Body of pancreas (tissue), 4 donors: ENCODE measurements at regions not wholly inside any gene's neighbourhood (a gene's known extent, or its start where the extent isn't known, plus 50 kb on each side); places are given as distances from the start of the nearest gene placed in this dataset.

Experiments
- ATAC-seq: fragments of 150-250 bp; one replicate; pipeline ENCODE4 v1.9.1; 2016
- DNase-seq, 4 donors: peaks; one replicate each; pipeline ENCODE4 v3.0.0-alpha.2; 2019
- H3K27ac ChIP-seq, 4 donors: fragments of 200-600 bp; sonication (generic); 1 replicate in 3 of 4; 2 replicates in 1 of 4; pipeline versions ENCODE4 v1.5.1 to v1.6.1; 2016 to 2019; ENCODE audit warnings: mild to moderate bottlenecking in 1 of 4, mixed read lengths in 1 of 4, moderate library complexity in 1 of 4
- H3K27me3 ChIP-seq, 2 donors: fragments of 200-600 bp; sonication (generic); one replicate each; pipeline ENCODE4 v1.6.0; 2016; ENCODE audit warnings: mild to moderate bottlenecking in 1 of 2
- H3K36me3 ChIP-seq, 2 donors: fragments of 200-600 bp; sonication (generic); replicated peaks in 1 of 2; 2 replicates each; pipeline ENCODE4 v1.5.1; 2016; ENCODE audit warnings: low read depth in 2 of 2; ENCODE audit not compliant: insufficient read depth in 1 of 2
- H3K4me1 ChIP-seq: fragments of 200-600 bp; sonication (generic); one replicate; pipeline ENCODE4 v1.6.0; 2016
- H3K4me3 ChIP-seq, 2 donors: fragments of 200-600 bp; sonication (generic); 1 replicate in 1 of 2; 2 replicates in 1 of 2; pipeline ENCODE4 v1.5.1; 2016 to 2019
- H3K9me3 ChIP-seq, 3 donors: fragments of 200-600 bp; sonication (generic); 1 replicate in 2 of 3; 2 replicates in 1 of 3; pipeline ENCODE4 v1.5.1; 2016
- CTCF ChIP-seq, 7 experiments: fragments of 450-650 bp in 4 of 7; fragments of 200-600 bp in 3 of 7; sonication (generic) in 3 of 7; IDR thresholded peaks; one replicate each; pipeline ENCODE4 v1.5.1; 2016 to 2019; ENCODE audit warnings: antibody characterized with exemption in 7 of 7
- POLR2A ChIP-seq, 3 donors: fragments of 450-650 bp; IDR thresholded peaks; one replicate each; pipeline ENCODE4 v1.6.1; 2016; ENCODE audit warnings: antibody characterized with exemption in 3 of 3, mild to moderate bottlenecking in 2 of 3
- WGBS, 2 donors: methylation state at CpG; one replicate each; pipeline ENCODE4 v1.1.5; 2017; 5-methylcytosine and 5-hydroxymethylcytosine counted together
- intact Hi-C: fragments of 100-400 bp; cut with DNase I; formaldehyde crosslinking; loops from one replicate; pipeline ENCODE4 v1.15.1; 2023

GRCh38 chr15:39315206-39315850, 265.6 kb upstream of the THBS1 start:
- WGBS, 2 donors = 95 to 100% methylated on average over 1 of the region's 1 CpG

GRCh38 chr15:39317225-39317624, 263.7 kb upstream of the THBS1 start:
- Histone ChIP-seq H3K27ac (no peak overlapping the region), H3K4me3 (no peak overlapping the region), H3K36me3 (no peaks in the 10 kb centered on the region), H3K4me1 (peaks cover 9% of the 10 kb centered on the region), H3K9me3 (no peaks in the 10 kb centered on the region), H3K27me3 (no peaks in the 10 kb centered on the region)
- intact Hi-C loops = no loop called here
- WGBS, 2 donors = 94 to 100% methylated on average over 1 of the region's 1 CpG
- TF ChIP-seq POLR2A (IDR thresholded peaks at IDR 0.05) = no peak
- DNase-seq (no peak), ATAC-seq (no peak)

More at GRCh38 chr15:39315206-39315850, 265.6 kb upstream of the THBS1 start:
- H3K27me3 ChIP-seq = no peaks in the 10 kb centered on the region
- intact Hi-C loops = no loop called here
- H3K36me3 ChIP-seq = no peaks in the 10 kb centered on the region
- peaks cover 9% of the 10 kb centered on the region for H3K4me1 ChIP-seq
- DNase-seq = no peak
- no peak for TF ChIP-seq POLR2A (IDR thresholded peaks at IDR 0.05)
- ATAC-seq = no peak
- H3K9me3 ChIP-seq = no peaks in the 10 kb centered on the region
- H3K4me3 ChIP-seq = no peak overlapping the region
- no peak overlapping the region for H3K27ac ChIP-seq

GRCh38 chr15:39318231-39318630, 262.6 kb upstream of the THBS1 start:
- 91 to 93% methylated on average over 2 of the region's 2 CpGs for WGBS, 2 donors
- DNase-seq = no peak
- Histone ChIP-seq H3K27ac (no peak overlapping the region), H3K27me3 (no peaks in the 10 kb centered on the region), H3K36me3 (no peaks in the 10 kb centered on the region), H3K4me1 (peaks cover 9% of the 10 kb centered on the region), H3K4me3 (no peak overlapping the region), H3K9me3 (no peaks in the 10 kb centered on the region)
- intact Hi-C loops = no loop called here
- ATAC-seq = no peak
- TF ChIP-seq CTCF (IDR thresholded peaks at IDR 0.05) = no peak
- no peak for TF ChIP-seq POLR2A (IDR thresholded peaks at IDR 0.05)

GRCh38 chr15:39320355-39320754, 260.5 kb upstream of the THBS1 start:
- intact Hi-C loops = no loop called here
- Histone ChIP-seq H3K4me3 (no peak overlapping the region), H3K9me3 (no peaks in the 10 kb centered on the region), H3K36me3 (no peaks in the 10 kb centered on the region), H3K4me1 (no peaks in the 10 kb centered on the region), H3K27me3 (no peaks in the 10 kb centered on the region), H3K27ac (no peak overlapping the region)
- no peak for DNase-seq
- ATAC-seq = no peak
- TF ChIP-seq POLR2A (IDR thresholded peaks at IDR 0.05) (no peak), CTCF (IDR thresholded peaks at IDR 0.05) (no peak)

- H3K27ac ChIP-seq = no peak overlapping the region
- H3K9me3 ChIP-seq = no peaks in the 10 kb centered on the region
- H3K4me3 ChIP-seq = no peak overlapping the region
- no peak for TF ChIP-seq POLR2A (IDR thresholded peaks at IDR 0.05)
- no peak for TF ChIP-seq CTCF (IDR thresholded peaks at IDR 0.05)
- intact Hi-C loops = no loop called here
- DNase-seq = no peak
- WGBS, 2 donors = 100% methylated on average over 1 of the region's 1 CpG
- H3K27me3 ChIP-seq = no peaks in the 10 kb centered on the region
- ATAC-seq = no peak
- no peaks in the 10 kb centered on the region for H3K36me3 ChIP-seq
- H3K4me1 ChIP-seq = no peaks in the 10 kb centered on the region
These were observed 260.0 kb upstream of the THBS1 start for GRCh38 chr15:39320886-39321285.

GRCh38 chr15:39321977-39322376, 258.9 kb upstream of the THBS1 start:
- no peak overlapping the region for H3K4me3 ChIP-seq
- no peak for DNase-seq
- no peak for ATAC-seq
- 80 to 81% methylated on average over 2 of the region's 2 CpGs for WGBS, 2 donors
- TF ChIP-seq POLR2A (IDR thresholded peaks at IDR 0.05) = no peak
- no peak for TF ChIP-seq CTCF (IDR thresholded peaks at IDR 0.05)
- H3K4me1 ChIP-seq = no peaks in the 10 kb centered on the region
- H3K9me3 ChIP-seq = no peaks in the 10 kb centered on the region
- intact Hi-C loops = no loop called here
- H3K36me3 ChIP-seq = no peaks in the 10 kb centered on the region
- no peaks in the 10 kb centered on the region for H3K27me3 ChIP-seq
- H3K27ac ChIP-seq = no peak overlapping the region
